Neuronal stem cell (in vitro differentiated cells): ENCODE measurements at regions not wholly inside any gene's neighbourhood (a gene's known extent, or its start where the extent isn't known, plus 50 kb on each side); places are given as distances from the start of the nearest gene placed in this dataset.

Experiments used
- DNase-seq: peaks from one replicate; pipeline ENCODE4 v3.0.0-alpha.2; 2013; ENCODE audit warnings: low spot score
- H2AFZ ChIP-seq: one replicate; pipeline ENCODE4 v1.6.1; 2013; ENCODE audit warnings: mild to moderate bottlenecking, low read length, inconsistent platforms
- H2AK5ac ChIP-seq: 2 replicates; pipeline ENCODE4 v1.6.1; 2013; ENCODE audit warnings: low read depth, mild to moderate bottlenecking, inconsistent platforms, low read length, moderate library complexity, mixed read lengths
- H2BK120ac ChIP-seq: 2 replicates; pipeline ENCODE4 v1.6.1; 2013; ENCODE audit warnings: low read depth, mild to moderate bottlenecking, inconsistent platforms, low read length, moderate library complexity, mixed read lengths
- H2BK12ac ChIP-seq: one replicate; pipeline ENCODE4 v1.6.1; 2013; ENCODE audit warnings: low read length, inconsistent platforms
- H2BK15ac ChIP-seq: 2 replicates; pipeline ENCODE4 v1.6.1; 2013; ENCODE audit warnings: mild to moderate bottlenecking, low read length, inconsistent platforms, mixed read lengths
- H2BK5ac ChIP-seq: one replicate; pipeline ENCODE4 v1.6.1; 2013; ENCODE audit warnings: inconsistent platforms, mild to moderate bottlenecking, low read length, moderate library complexity
- H3K14ac ChIP-seq: one replicate; pipeline ENCODE4 v1.6.1; 2013; ENCODE audit warnings: low read length, inconsistent platforms
- H3K18ac ChIP-seq: 2 replicates; pipeline ENCODE4 v1.6.1; 2013; ENCODE audit warnings: low read length, inconsistent platforms
- H3K23ac ChIP-seq: 2 replicates; pipeline ENCODE4 v1.6.1; 2013; ENCODE audit warnings: low read depth, mild to moderate bottlenecking, mixed read lengths, low read length, inconsistent platforms; ENCODE audit not compliant: poor library complexity
- H3K27ac ChIP-seq: replicated peaks from 3 replicates; pipeline ENCODE4 v1.5.1; 2013; ENCODE audit warnings: low read length, inconsistent platforms
- H3K27me3 ChIP-seq, 3 experiments: 2 replicates each; pipeline ENCODE4 v1.6.1; 2013; ENCODE audit warnings: low read length in 3 of 3, mild to moderate bottlenecking in 2 of 3, inconsistent platforms in 1 of 3, low read depth in 1 of 3, mixed read lengths in 1 of 3, moderate library complexity in 1 of 3; ENCODE audit not compliant: control insufficient read depth in 3 of 3, insufficient read depth in 3 of 3
- H3K36me3 ChIP-seq, 2 donors: replicated peaks in 1 of 2; 2 replicates each; pipeline ENCODE4 v1.6.1; 2013; ENCODE audit warnings: low read length in 2 of 2; ENCODE audit not compliant: control insufficient read depth in 2 of 2, insufficient read depth in 2 of 2
- H3K4ac ChIP-seq: 2 replicates; pipeline ENCODE4 v1.6.1; 2013; ENCODE audit warnings: inconsistent platforms, mild to moderate bottlenecking, low read length, moderate library complexity
- H3K4me1 ChIP-seq, 2 donors: 1 replicate in 1 of 2; 2 replicates in 1 of 2; pipeline ENCODE4 v1.6.1; 2013; ENCODE audit warnings: low read length in 2 of 2, low read depth in 1 of 2; ENCODE audit not compliant: control insufficient read depth in 2 of 2, insufficient read depth in 1 of 2
- H3K4me2 ChIP-seq: one replicate; pipeline ENCODE4 v1.6.1; 2013; ENCODE audit warnings: mild to moderate bottlenecking, low read length, inconsistent platforms; ENCODE audit not compliant: insufficient read depth, poor library complexity, severe bottlenecking
- H3K4me3 ChIP-seq, 2 donors: 2 replicates each; pipeline ENCODE4 v1.5.1; 2013; ENCODE audit warnings: low read length in 2 of 2, mild to moderate bottlenecking in 2 of 2, inconsistent platforms in 1 of 2, moderate library complexity in 1 of 2
- H3K79me1 ChIP-seq: one replicate; pipeline ENCODE4 v1.6.1; 2013; ENCODE audit warnings: low read depth, mild to moderate bottlenecking, inconsistent platforms, low read length, moderate library complexity
- H3K9ac ChIP-seq: one replicate; pipeline ENCODE4 v1.6.1; 2013; ENCODE audit warnings: mild to moderate bottlenecking, low read depth, low read length, inconsistent platforms; ENCODE audit not compliant: poor library complexity
- H3K9me3 ChIP-seq, 2 donors: replicated peaks in 1 of 2; 2 replicates each; pipeline versions ENCODE3 to v1.6.1; 2013; ENCODE audit warnings: low read length in 2 of 2, mild to moderate bottlenecking in 2 of 2, inconsistent platforms in 1 of 2, low read depth in 1 of 2, mixed read lengths in 1 of 2, moderate library complexity in 1 of 2; ENCODE audit not compliant: control insufficient read depth in 2 of 2, insufficient read depth in 1 of 2
- H4K8ac ChIP-seq: one replicate; pipeline ENCODE4 v1.6.1; 2013; ENCODE audit warnings: low read depth, mild to moderate bottlenecking, inconsistent platforms, low read length, moderate library complexity
- H4K91ac ChIP-seq: one replicate; pipeline ENCODE4 v1.6.1; 2013; ENCODE audit warnings: low read length, low read depth, mild to moderate bottlenecking, inconsistent platforms; ENCODE audit not compliant: poor library complexity
- WGBS, 2 donors: extraction: QIAGEN DNeasy Blood & Tissue Kit; methylation state at CpG; one replicate each; pipeline ENCODE4 v1.1.7; 2013; ENCODE audit warnings: missing lambda C conversion rate in 2 of 2, mixed read lengths in 1 of 2; ENCODE audit not compliant: insufficient read length in 2 of 2, insufficient replicate concordance in 1 of 2; ENCODE audit errors: extremely low coverage in 2 of 2; 5-methylcytosine and 5-hydroxymethylcytosine counted together

- Histone ChIP-seq H3K4ac (no peak overlapping the region), H3K14ac (no peak overlapping the region), H2AK5ac (no peak overlapping the region), H3K4me1 (no peaks in the 10 kb centered on the region), H2AFZ (no peak overlapping the region), H3K18ac (no peak overlapping the region), H3K9ac (no peak overlapping the region), H2BK15ac (no peak overlapping the region), H4K8ac (no peak overlapping the region), H2BK5ac (no peak overlapping the region), H3K27me3 (no peaks in the 10 kb centered on the region), H4K91ac (no peak overlapping the region), H3K79me1 (no peaks in the 10 kb centered on the region), H2BK12ac (no peak overlapping the region), H2BK120ac (no peak overlapping the region), H3K23ac (no peak overlapping the region), H3K4me3 (no peak overlapping the region), H3K9me3 (no peaks in the 10 kb centered on the region), H3K36me3 (no peaks in the 10 kb centered on the region), H3K27ac (no peak overlapping the region), H3K4me2 (no peak overlapping the region)
- DNase-seq, result no peak
- WGBS, 2 donors, result no CpG with 5 or more reads among the region's 2 CpGs
Observed at GRCh38 chr5:166722939-166723338, 1568.5 kb upstream of the WWC1 start.

- WGBS, 2 donors, result no CpG with 5 or more reads among the region's 5 CpGs
- H3K14ac ChIP-seq, result no peak overlapping the region
- no peaks in the 10 kb centered on the region for H3K4me1 ChIP-seq
- H2BK15ac ChIP-seq, result no peak overlapping the region
- no peaks in the 10 kb centered on the region for H3K36me3 ChIP-seq
- no peak overlapping the region for H2AFZ ChIP-seq
- no peak overlapping the region for H2BK120ac ChIP-seq
- no peak overlapping the region for H2AK5ac ChIP-seq
- DNase-seq, result no peak
- H3K4me3 ChIP-seq, result no peak overlapping the region
- H3K4me2 ChIP-seq, result no peak overlapping the region
- H4K91ac ChIP-seq, result no peak overlapping the region
- H3K23ac ChIP-seq, result no peak overlapping the region
- no peak overlapping the region for H4K8ac ChIP-seq
- H3K4ac ChIP-seq, result no peak overlapping the region
- no peaks in the 10 kb centered on the region for H3K79me1 ChIP-seq
- H2BK5ac ChIP-seq, result no peak overlapping the region
- H3K27ac ChIP-seq, result no peak overlapping the region
- no peaks in the 10 kb centered on the region for H3K9me3 ChIP-seq
- no peak overlapping the region for H3K9ac ChIP-seq
- no peak overlapping the region for H2BK12ac ChIP-seq
- H3K27me3 ChIP-seq, result no peaks in the 10 kb centered on the region
- no peak overlapping the region for H3K18ac ChIP-seq
Observed at GRCh38 chr5:166724284-166724683, 1567.2 kb upstream of the WWC1 start.

GRCh38 chr5:166725593-166725992, 1565.9 kb upstream of the WWC1 start:
- no peak overlapping the region for H2BK120ac ChIP-seq
- no peak overlapping the region for H3K27ac ChIP-seq
- DNase-seq, result no peak
- no peak overlapping the region for H3K9ac ChIP-seq
- no peak overlapping the region for H2BK12ac ChIP-seq
- no peak overlapping the region for H3K4ac ChIP-seq
- H3K23ac ChIP-seq, result no peak overlapping the region
- H3K27me3 ChIP-seq, result no peaks in the 10 kb centered on the region
- H2AK5ac ChIP-seq, result no peak overlapping the region
- no peak overlapping the region for H2BK5ac ChIP-seq
- no peaks in the 10 kb centered on the region for H3K4me1 ChIP-seq
- no CpG with 5 or more reads among the region's 1 CpG for WGBS, 2 donors
- H2AFZ ChIP-seq, result no peak overlapping the region
- no peak overlapping the region for H3K4me3 ChIP-seq
- H3K4me2 ChIP-seq, result no peak overlapping the region
- no peaks in the 10 kb centered on the region for H3K36me3 ChIP-seq
- no peak overlapping the region for H3K14ac ChIP-seq
- no peak overlapping the region for H4K8ac ChIP-seq
- H2BK15ac ChIP-seq, result no peak overlapping the region
- no peaks in the 10 kb centered on the region for H3K9me3 ChIP-seq
- H3K18ac ChIP-seq, result no peak overlapping the region
- no peak overlapping the region for H4K91ac ChIP-seq
- H3K79me1 ChIP-seq, result no peaks in the 10 kb centered on the region

GRCh38 chr5:166726406-166726805, 1565.0 kb upstream of the WWC1 start:
- H3K79me1 ChIP-seq, result no peaks in the 10 kb centered on the region
- no peak overlapping the region for H3K23ac ChIP-seq
- H2BK12ac ChIP-seq, result no peak overlapping the region
- no peak for DNase-seq
- H3K36me3 ChIP-seq, result no peaks in the 10 kb centered on the region
- H3K14ac ChIP-seq, result no peak overlapping the region
- H3K9me3 ChIP-seq, result no peaks in the 10 kb centered on the region
- no peak overlapping the region for H3K4me2 ChIP-seq
- no peaks in the 10 kb centered on the region for H3K27me3 ChIP-seq
- no peaks in the 10 kb centered on the region for H3K4me1 ChIP-seq
- H2BK15ac ChIP-seq, result no peak overlapping the region
- H3K4ac ChIP-seq, result no peak overlapping the region
- WGBS, 2 donors, result no CpG with 5 or more reads among the region's 1 CpG
- H2AK5ac ChIP-seq, result no peak overlapping the region
- no peak overlapping the region for H3K9ac ChIP-seq
- H2AFZ ChIP-seq, result no peak overlapping the region
- no peak overlapping the region for H3K27ac ChIP-seq
- H4K91ac ChIP-seq, result no peak overlapping the region
- H3K18ac ChIP-seq, result no peak overlapping the region
- H4K8ac ChIP-seq, result no peak overlapping the region
- H2BK120ac ChIP-seq, result no peak overlapping the region
- no peak overlapping the region for H2BK5ac ChIP-seq
- no peak overlapping the region for H3K4me3 ChIP-seq
